GM19324 (cell line): ENCODE measurements at regions not wholly inside any gene's neighbourhood (a gene's known extent, or its start where the extent isn't known, plus 50 kb on each side); places are given as distances from the start of the nearest gene placed in this dataset.

Experiments used
- ATAC-seq: cut with Tn5 transposase; IDR thresholded peaks from one replicate; pipeline ENCODE4 v1.9.1; 2021; ENCODE audit warnings: mild to moderate bottlenecking, moderate library complexity; ENCODE audit not compliant: unreplicated experiment, low FRiP score

- no peak for ATAC-seq
Measured at GRCh38 chr2:213202011-213202410, 50.6 kb upstream of the IKZF2 start.

- no peak for ATAC-seq
Measured at GRCh38 chr2:213205944-213206343, 54.5 kb upstream of the IKZF2 start.

GRCh38 chr2:213213186-213213585 is 61.8 kb upstream of the IKZF2 start:
- ATAC-seq = no peak

GRCh38 chr2:213214209-213214608 is 62.8 kb upstream of the IKZF2 start:
- ATAC-seq = no peak

- no peak for ATAC-seq
Measured at GRCh38 chr2:213216461-213216860, 65.0 kb upstream of the IKZF2 start.

- no peak for ATAC-seq
Measured at GRCh38 chr2:213219816-213220215, 64.4 kb upstream of the SPAG16 start.

- ATAC-seq = peak; percentile 54
Measured at GRCh38 chr2:213220967-213221603, 63.2 kb upstream of the SPAG16 start.

GRCh38 chr2:213221957-213222356 is 62.3 kb upstream of the SPAG16 start:
- no peak for ATAC-seq

DNA sequence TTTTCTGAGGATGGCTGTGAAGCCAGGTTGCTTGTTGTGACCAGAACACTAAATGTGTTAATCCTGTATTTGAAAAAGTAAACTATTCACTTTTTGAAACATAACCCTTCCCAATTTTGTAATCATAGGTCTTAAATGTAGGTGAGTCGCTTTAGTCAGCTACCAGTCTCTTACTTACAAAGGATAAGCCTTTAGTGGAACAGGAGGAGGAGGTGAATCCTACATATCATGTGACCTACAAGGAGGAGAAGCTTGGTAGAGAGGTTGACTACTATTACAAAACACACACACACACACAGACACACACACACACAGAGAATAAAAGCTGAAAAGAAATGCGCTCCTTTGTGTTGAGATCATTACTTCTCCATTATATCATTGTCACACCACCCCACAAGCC is 59.9 kb upstream of the SPAG16 start:
- ATAC-seq = no peak

GRCh38 chr2:213225866-213226265 is 58.4 kb upstream of the SPAG16 start:
- ATAC-seq = no peak

DNA sequence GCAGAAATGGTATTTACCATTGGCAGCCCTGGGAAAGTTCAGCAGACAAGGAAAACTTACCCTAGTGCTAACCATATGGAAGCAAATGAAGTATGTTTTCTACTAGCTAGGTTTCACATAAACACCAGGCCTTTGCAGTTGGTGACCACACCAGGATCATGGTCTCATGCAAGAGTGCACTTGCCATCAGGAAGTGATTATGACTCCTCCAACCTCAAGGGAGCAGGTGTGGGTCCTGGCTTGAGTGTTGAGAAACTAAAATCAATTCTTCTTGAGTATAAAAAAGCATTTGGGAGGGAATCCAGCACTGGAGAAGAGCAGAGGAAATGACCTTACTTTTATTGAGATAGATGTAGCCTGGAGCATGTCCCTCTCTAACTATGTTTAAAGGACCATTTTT is 56.8 kb upstream of the SPAG16 start:
- peak; percentile 91 for ATAC-seq

GRCh38 chr2:213228638-213229037 is 55.6 kb upstream of the SPAG16 start:
- ATAC-seq = no peak

- ATAC-seq = no peak
Measured at GRCh38 chr2:213229814-213230213, 54.5 kb upstream of the SPAG16 start.

GRCh38 chr2:213231966-213232365 is 52.3 kb upstream of the SPAG16 start:
- ATAC-seq = no peak

DNA sequence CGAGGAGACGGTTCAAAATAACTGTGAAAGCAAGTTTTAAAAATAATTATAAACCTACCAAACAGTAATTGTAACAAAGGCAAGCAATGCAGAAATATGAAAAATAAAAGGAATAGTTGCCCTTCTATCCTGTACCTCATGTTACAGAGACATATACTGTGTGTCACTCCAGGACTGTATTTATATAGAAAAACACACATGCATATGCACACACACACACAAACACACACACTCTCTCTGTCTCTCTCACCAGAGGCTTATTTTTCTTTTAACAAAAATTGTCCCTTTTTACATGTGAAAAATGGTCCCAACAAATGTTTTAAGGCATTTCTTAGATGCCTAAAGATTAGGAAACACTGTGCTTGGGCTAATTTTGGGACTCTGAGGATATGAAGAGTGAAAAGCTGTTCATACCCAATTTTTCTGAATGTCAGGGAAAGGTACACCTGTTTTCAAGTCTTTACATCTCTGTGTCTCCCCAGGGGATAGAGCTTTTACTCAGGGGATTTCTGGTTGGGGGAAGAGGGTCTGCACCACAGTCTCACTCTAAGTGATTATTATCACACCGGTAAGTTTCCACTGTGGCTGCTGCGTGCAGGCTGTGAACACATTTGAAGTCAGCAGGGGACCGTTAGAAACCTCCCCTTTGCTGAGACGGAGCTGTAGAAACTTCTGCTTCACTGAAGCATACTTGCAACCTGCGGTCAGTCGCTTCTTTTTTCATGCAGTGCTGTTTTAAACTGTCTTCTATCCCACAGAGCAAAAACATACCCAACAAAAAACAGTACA is 51.4 kb upstream of the SPAG16 start:
- peak; percentile 98 for ATAC-seq

DNA sequence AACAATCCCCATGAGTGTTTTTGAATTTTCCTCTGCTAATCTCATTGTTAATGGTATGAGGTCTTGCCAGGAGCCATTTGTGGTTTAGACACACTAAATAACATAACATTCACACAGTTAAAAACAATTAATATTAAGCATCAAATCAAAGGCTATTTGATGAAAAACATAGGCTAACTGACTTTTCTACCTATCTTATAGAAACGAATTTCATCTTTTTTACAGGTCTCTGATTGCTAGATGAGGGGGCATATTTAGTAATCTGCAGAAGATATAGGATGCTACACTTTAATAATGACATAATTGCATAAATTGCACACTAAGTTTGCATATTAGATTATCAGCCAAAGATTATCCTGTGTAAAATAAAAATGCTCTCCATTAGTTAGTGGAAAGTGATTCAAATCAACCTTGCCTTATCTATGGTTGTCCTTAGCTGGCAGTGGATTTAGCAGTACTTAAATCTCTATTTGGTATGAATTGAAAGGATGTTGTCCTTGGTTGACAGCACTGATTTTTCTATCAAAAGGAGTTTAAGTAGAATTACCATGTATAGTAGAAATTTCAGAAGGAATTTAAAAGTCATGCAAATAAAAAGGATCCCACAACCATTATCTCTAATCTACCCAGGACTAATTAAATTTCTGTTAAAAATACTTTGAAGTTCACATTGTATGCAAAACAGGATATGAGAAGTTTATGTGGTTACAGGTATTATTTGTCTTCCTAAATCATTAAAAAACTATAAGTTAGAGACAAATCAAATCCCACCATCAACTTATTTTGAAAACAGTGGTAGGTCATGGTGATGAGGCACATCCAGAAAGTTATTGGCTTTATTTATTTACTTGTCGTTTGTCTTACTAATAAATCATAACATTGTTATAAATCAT is 50.6 kb upstream of the SPAG16 start:
- no peak for ATAC-seq
